B cell (primary cell): ENCODE measurements at regions not wholly inside any gene's neighbourhood (a gene's known extent, or its start where the extent isn't known, plus 50 kb on each side); places are given as distances from the start of the nearest gene placed in this dataset.

Source experiments
- ATAC-seq: fragments of 200-7000 bp; cut with Tn5 transposase; one replicate; pipeline ENCODE4 v1.10.0; 2021; ENCODE audit warnings: low read depth, mild to moderate bottlenecking, moderate number of reproducible peaks, moderate library complexity
- CTCF ChIA-PET: fragments of 350-600 bp; sonication (Branson Sonifier 250); formaldehyde crosslinking; loops from one replicate; lab custom pipeline; 2021; ENCODE audit warnings: antibody characterized with exemption, inconsistent platforms; lab: Charles Lee
- POLR2A ChIA-PET: fragments of 350-600 bp; sonication (Branson Sonifier 250); formaldehyde crosslinking; loops from one replicate; lab custom pipeline; 2021; ENCODE audit warnings: antibody characterized with exemption; lab: Charles Lee
- DNase-seq: peaks from one replicate; pipeline ENCODE4 v3.0.0; 2013
- H2AFZ ChIP-seq: 2 replicates; pipeline ENCODE4 v1.6.1; 2012; ENCODE audit warnings: mild to moderate bottlenecking, low read depth, low read length; ENCODE audit not compliant: insufficient read depth, poor library complexity, severe bottlenecking
- H3K27ac ChIP-seq, 2 donors: 1 replicate in 1 of 2; 2 replicates in 1 of 2; pipeline ENCODE4 v1.5.1; 2012 to 2013; ENCODE audit warnings: low read length in 2 of 2, mild to moderate bottlenecking in 2 of 2, moderate library complexity in 1 of 2
- H3K27me3 ChIP-seq, 4 experiments: fragments of 200-600 bp in 1 of 4; sonication (generic) in 1 of 4; replicated peaks in 1 of 4; 1 replicate in 2 of 4; 2 replicates in 2 of 4; pipeline versions ENCODE4 v1.6.1 to v1.7.0; 2013 to 2016; ENCODE audit warnings: low read length in 3 of 4, mild to moderate bottlenecking in 2 of 4, mixed read lengths in 1 of 4, moderate library complexity in 1 of 4; ENCODE audit not compliant: insufficient read depth in 4 of 4, control insufficient read depth in 3 of 4; ENCODE audit errors: control extremely low read depth in 1 of 4
- H3K36me3 ChIP-seq, 2 experiments: replicated peaks in 1 of 2; 1 replicate in 1 of 2; 2 replicates in 1 of 2; pipeline versions ENCODE4 v1.6.1 to v1.7.1; 2013; ENCODE audit warnings: low read length in 1 of 2; ENCODE audit not compliant: insufficient read depth in 2 of 2, control insufficient read depth in 1 of 2; ENCODE audit errors: control extremely low read depth in 1 of 2, extremely low read depth in 1 of 2
- H3K4me1 ChIP-seq, 2 donors: fragments of 200-600 bp in 1 of 2; sonication (generic) in 1 of 2; 1 replicate in 1 of 2; 2 replicates in 1 of 2; pipeline versions ENCODE4 v1.5.1 to v1.6.1; 2013 to 2017; ENCODE audit warnings: low read length in 2 of 2; ENCODE audit not compliant: control insufficient read depth in 2 of 2, insufficient read depth in 2 of 2
- H3K4me2 ChIP-seq: replicated peaks from 2 replicates; pipeline ENCODE3; 2012; ENCODE audit warnings: mild to moderate bottlenecking, low read depth, low read length; ENCODE audit not compliant: poor library complexity, severe bottlenecking
- H3K4me3 ChIP-seq, 5 experiments: fragments of 200-600 bp in 1 of 5; sonication (generic) in 1 of 5; 1 replicate in 3 of 5; 2 replicates in 2 of 5; pipeline versions ENCODE4 v1.5.1 to v1.7.0; 2011 to 2016; ENCODE audit warnings: low read length in 4 of 5, mild to moderate bottlenecking in 4 of 5, low read depth in 2 of 5, control low read depth in 1 of 5, moderate library complexity in 1 of 5; ENCODE audit not compliant: insufficient read depth in 1 of 5; ENCODE audit errors: control extremely low read depth in 1 of 5, extremely low read depth in 1 of 5
- H3K79me2 ChIP-seq: fragments of 200-600 bp; sonication (generic); one replicate; pipeline ENCODE4 v1.6.0; 2016; ENCODE audit warnings: low read length; ENCODE audit not compliant: control insufficient read depth, insufficient read depth
- H3K9ac ChIP-seq: fragments of 200-600 bp; sonication (generic); 2 replicates; pipeline ENCODE4 v1.6.1; 2017; ENCODE audit warnings: mild to moderate bottlenecking, low read length, moderate library complexity
- H3K9me3 ChIP-seq, 3 donors: one replicate each; pipeline versions ENCODE4 v1.6.1 to v1.7.1; 2013; ENCODE audit warnings: low read length in 2 of 3; ENCODE audit not compliant: control insufficient read depth in 2 of 3, insufficient read depth in 1 of 3; ENCODE audit errors: control extremely low read depth in 1 of 3
- H4K20me1 ChIP-seq: 2 replicates; pipeline ENCODE4 v1.6.0; 2012; ENCODE audit warnings: mild to moderate bottlenecking, low read length; ENCODE audit not compliant: insufficient read depth, control insufficient read depth, poor library complexity, severe bottlenecking
- H3K27ac Mint-ChIP-seq: one replicate; pipeline ENCODE4 v1.8.0; 2021; ENCODE audit warnings: mixed read lengths
- H3K27me3 Mint-ChIP-seq: one replicate; pipeline ENCODE4 v1.8.0; 2021; ENCODE audit warnings: mixed read lengths
- H3K4me1 Mint-ChIP-seq: one replicate; pipeline ENCODE4 v1.8.0; 2021; ENCODE audit warnings: mixed read lengths
- H3K4me3 Mint-ChIP-seq: one replicate; pipeline ENCODE4 v1.8.0; 2021; ENCODE audit warnings: mixed read lengths
- H3K9me3 Mint-ChIP-seq: one replicate; pipeline ENCODE4 v1.8.0; 2022; ENCODE audit warnings: mixed read lengths; ENCODE audit not compliant: insufficient read depth
- CTCF ChIP-seq: fragments of 200-600 bp; IDR thresholded peaks from one replicate; pipeline ENCODE4 v1.8.0; 2022; ENCODE audit warnings: antibody characterized with exemption, mild to moderate bottlenecking
- EZH2 ChIP-seq: IDR thresholded peaks from 2 replicates; pipeline ENCODE4 v1.6.1; 2012; ENCODE audit warnings: borderline replicate concordance, low read depth, mild to moderate bottlenecking, moderate library complexity, low read length; ENCODE audit not compliant: insufficient read depth, poor library complexity, severe bottlenecking
- WGBS: methylation state at CpG from one replicate; pipeline ENCODE4 v1.1.5; 2013; ENCODE audit warnings: missing lambda C conversion rate; ENCODE audit not compliant: insufficient coverage; 5-methylcytosine and 5-hydroxymethylcytosine counted together
- intact Hi-C: fragments of 100-400 bp; cut with micrococcal nuclease; formaldehyde crosslinking; loops from one replicate; pipeline ENCODE4 v1.10.0; 2022

- intact Hi-C loops: no loop called here
- no peak overlapping the region for H2AFZ ChIP-seq
- Mint-ChIP-seq H3K4me3 (no peak overlapping the region), H3K27me3 (peaks cover 7% of the 10 kb centered on the region), H3K4me1 (no peaks in the 10 kb centered on the region), H3K9me3 (no peaks in the 10 kb centered on the region), H3K27ac (no peak overlapping the region)
- no peaks in the 10 kb centered on the region for H3K4me1 ChIP-seq
- DNase-seq (no peak), ATAC-seq (no peak)
- no peak for TF ChIP-seq EZH2
- no peak for TF ChIP-seq CTCF
- H3K79me2 ChIP-seq: no peaks in the 10 kb centered on the region
- H3K4me2 ChIP-seq: no peak overlapping the region
- H3K4me3 ChIP-seq: no peak overlapping the region
- no peaks in the 10 kb centered on the region for H3K9me3 ChIP-seq
- POLR2A ChIA-PET: no interaction called here
- no peaks in the 10 kb centered on the region for H3K27me3 ChIP-seq
- H3K9ac ChIP-seq: no peak overlapping the region
- H3K27ac ChIP-seq: no peak overlapping the region
- H3K36me3 ChIP-seq: no peaks in the 10 kb centered on the region
- no peaks in the 10 kb centered on the region for H4K20me1 ChIP-seq
- CTCF ChIA-PET: no interaction called here
Measured at GRCh38 chr1:118825619-118826018, 162.5 kb downstream of the TBX15 start.

GRCh38 chr1:118821801-118822200 lies 166.3 kb downstream of the TBX15 start:
- H3K9me3 ChIP-seq: no peaks in the 10 kb centered on the region
- H3K79me2 ChIP-seq: no peaks in the 10 kb centered on the region
- DNase-seq (no peak), ATAC-seq (no peak)
- H3K27me3 ChIP-seq: no peaks in the 10 kb centered on the region
- WGBS: 44% methylated on average over 2 of the region's 2 CpGs
- H3K27ac Mint-ChIP-seq: no peak overlapping the region
- no peak overlapping the region for H3K27ac ChIP-seq
- H3K27me3 Mint-ChIP-seq: no peaks in the 10 kb centered on the region
- POLR2A ChIA-PET: no interaction called here
- no peaks in the 10 kb centered on the region for H3K4me1 Mint-ChIP-seq
- no peak for TF ChIP-seq CTCF
- no peak for TF ChIP-seq EZH2
- H3K9me3 Mint-ChIP-seq: no peaks in the 10 kb centered on the region
- no peaks in the 10 kb centered on the region for H4K20me1 ChIP-seq
- no peak overlapping the region for H2AFZ ChIP-seq
- CTCF ChIA-PET: no interaction called here
- no peak overlapping the region for H3K4me3 Mint-ChIP-seq
- no peaks in the 10 kb centered on the region for H3K4me1 ChIP-seq
- intact Hi-C loops: no loop called here
- no peak overlapping the region for H3K4me3 ChIP-seq
- H3K9ac ChIP-seq: no peak overlapping the region
- H3K4me2 ChIP-seq: no peak overlapping the region
- H3K36me3 ChIP-seq: no peaks in the 10 kb centered on the region
